GM12864 (cell line): ENCODE measurements at regions not wholly inside any gene's neighbourhood (a gene's known extent, or its start where the extent isn't known, plus 50 kb on each side); places are given as distances from the start of the nearest gene placed in this dataset.

Source experiments
- DNase-seq: peaks from one replicate; pipeline ENCODE4 v3.0.0-alpha.2; 2011; ENCODE audit warnings: low read depth
- H3K4me3 ChIP-seq: 2 replicates; pipeline ENCODE4 v1.5.1; 2011; ENCODE audit warnings: mild to moderate bottlenecking, low read depth, low read length, control low read depth
- CTCF ChIP-seq: IDR thresholded peaks from 2 replicates; pipeline ENCODE4 v1.5.1; 2011; ENCODE audit warnings: low read depth, mild to moderate bottlenecking, moderate library complexity, low read length, control low read depth, inconsistent platforms; ENCODE audit errors: missing control alignments

DNA sequence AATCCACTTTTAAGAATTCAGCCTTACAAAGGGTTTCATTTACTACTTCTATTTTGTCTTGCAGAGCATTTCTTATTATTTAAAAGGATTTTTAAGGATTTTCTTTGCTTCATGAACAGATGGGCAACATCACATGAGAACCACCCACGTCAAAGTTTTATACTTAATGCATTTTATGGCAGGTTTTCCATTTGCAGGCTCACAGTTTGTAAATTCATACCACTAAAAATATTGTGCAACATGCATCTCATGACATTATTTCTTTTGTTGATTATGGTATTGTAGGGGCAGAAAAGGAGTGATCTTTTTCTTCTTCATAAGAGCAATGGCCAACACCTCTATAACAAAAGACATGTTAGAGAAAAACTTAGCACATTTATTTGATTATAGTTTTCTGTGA is 554.0 kb upstream of the SPRY2 start:
- no peak for TF ChIP-seq CTCF
- H3K4me3 ChIP-seq: no peak overlapping the region
- DNase-seq: no peak

GRCh38 chr13:80889829-80890228 is 548.9 kb upstream of the SPRY2 start:
- no peak for DNase-seq
- no peak overlapping the region for H3K4me3 ChIP-seq
- TF ChIP-seq CTCF: no peak

GRCh38 chr13:80888390-80888789 is 547.5 kb upstream of the SPRY2 start:
- TF ChIP-seq CTCF: no peak
- no peak for DNase-seq
- no peak overlapping the region for H3K4me3 ChIP-seq

DNA sequence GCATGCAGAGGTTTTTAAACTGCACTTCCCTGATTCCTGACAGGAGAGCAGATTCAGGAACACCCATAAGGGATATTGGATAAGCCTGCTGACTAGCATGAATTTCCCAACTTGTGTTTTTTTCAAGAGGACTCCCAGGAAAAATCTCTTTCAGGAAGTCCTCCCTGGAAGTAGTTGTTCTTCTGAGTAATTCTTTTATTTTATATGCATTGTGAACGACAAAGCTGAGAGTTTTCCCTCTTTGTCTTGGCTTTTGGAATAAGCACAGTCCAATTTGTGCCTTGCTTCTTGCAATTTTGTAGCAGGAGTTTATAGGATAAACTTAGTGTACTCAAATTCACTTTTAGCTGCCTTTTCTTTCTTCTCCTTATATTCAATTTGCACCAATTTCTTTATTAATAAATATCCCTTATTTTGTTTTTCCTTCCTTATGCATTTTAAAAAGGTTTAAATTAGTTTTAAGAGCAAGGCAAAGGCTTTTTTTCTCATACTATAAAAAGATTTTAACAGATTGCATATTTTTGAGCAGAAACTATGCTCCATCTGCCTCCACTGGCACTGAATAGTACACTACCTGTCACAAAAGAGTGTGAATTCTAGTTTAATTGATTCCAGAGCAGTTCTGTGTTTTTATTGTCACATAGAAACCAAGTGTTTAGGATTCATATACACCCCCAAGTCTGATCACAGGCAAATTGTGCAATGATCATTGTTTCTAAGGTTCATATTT is 543.3 kb upstream of the SPRY2 start:
- TF ChIP-seq CTCF: no peak
- DNase-seq: no peak

DNA sequence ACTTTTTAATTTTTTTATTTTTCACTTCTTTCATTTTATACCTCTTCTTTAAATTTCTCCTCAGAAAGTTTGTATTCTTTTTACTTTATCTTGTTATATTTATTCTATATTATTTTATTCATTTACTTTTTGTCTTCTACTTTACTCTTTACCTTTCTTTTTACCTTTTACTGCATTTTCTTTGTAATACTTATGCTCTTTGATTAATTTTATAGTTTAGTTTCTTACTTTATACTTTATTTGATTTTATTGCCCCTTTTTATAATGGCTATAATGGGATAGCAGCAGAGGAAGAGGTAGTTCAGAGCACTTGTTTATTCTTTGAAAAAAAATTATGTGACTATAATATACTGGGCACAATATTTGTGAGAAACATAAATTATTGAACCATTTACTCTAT is 542.6 kb upstream of the SPRY2 start:
- H3K4me3 ChIP-seq: no peak overlapping the region
- DNase-seq: no peak
- no peak for TF ChIP-seq CTCF

More for the DNA sequence above, 543.3 kb upstream of the SPRY2 start:
- H3K4me3 ChIP-seq: no peak overlapping the region

- DNase-seq: no peak
- no peak for TF ChIP-seq CTCF
- H3K4me3 ChIP-seq: no peak overlapping the region
Measured at GRCh38 chr13:80881942-80882445, 541.1 kb upstream of the SPRY2 start.

DNA sequence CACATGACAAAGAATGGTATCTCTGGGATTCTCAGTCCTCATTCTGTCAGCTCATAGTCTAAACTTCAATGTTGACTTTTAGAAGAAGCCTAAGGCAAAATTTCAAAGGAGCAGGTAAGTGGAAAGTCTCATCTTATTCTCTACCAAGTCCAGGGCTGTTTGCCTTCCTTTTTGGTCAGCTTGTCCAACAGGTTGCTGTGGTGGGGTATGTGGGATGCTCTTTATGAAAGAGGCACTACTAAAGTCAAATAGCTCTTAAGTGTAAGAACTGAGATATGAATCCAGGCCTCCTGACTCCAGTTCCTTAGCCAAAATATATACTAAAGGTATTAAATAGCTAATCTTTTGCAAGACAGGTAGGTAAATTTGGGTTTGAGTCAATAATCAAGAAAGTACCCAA is 540.6 kb upstream of the SPRY2 start:
- no peak for DNase-seq
- TF ChIP-seq CTCF: no peak
- no peak overlapping the region for H3K4me3 ChIP-seq
